ENCODE measurements at regions not wholly inside any gene's neighbourhood (a gene's known extent, or its start where the extent isn't known, plus 50 kb on each side); places are given as distances from the start of the nearest gene placed in this dataset.
A peak's percentile ranks its signal among the peaks of the same experiment; 100 is the strongest.

- TF ChIP-seq, protein P1, sequence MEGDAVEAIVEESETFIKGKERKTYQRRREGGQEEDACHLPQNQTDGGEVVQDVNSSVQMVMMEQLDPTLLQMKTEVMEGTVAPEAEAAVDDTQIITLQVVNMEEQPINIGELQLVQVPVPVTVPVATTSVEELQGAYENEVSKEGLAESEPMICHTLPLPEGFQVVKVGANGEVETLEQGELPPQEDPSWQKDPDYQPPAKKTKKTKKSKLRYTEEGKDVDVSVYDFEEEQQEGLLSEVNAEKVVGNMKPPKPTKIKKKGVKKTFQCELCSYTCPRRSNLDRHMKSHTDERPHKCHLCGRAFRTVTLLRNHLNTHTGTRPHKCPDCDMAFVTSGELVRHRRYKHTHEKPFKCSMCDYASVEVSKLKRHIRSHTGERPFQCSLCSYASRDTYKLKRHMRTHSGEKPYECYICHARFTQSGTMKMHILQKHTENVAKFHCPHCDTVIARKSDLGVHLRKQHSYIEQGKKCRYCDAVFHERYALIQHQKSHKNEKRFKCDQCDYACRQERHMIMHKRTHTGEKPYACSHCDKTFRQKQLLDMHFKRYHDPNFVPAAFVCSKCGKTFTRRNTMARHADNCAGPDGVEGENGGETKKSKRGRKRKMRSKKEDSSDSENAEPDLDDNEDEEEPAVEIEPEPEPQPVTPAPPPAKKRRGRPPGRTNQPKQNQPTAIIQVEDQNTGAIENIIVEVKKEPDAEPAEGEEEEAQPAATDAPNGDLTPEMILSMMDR (IDR thresholded peaks at IDR 0.05; ENCODE audit: control extremely low read depth, extremely low read depth) = no peak
- Histone ChIP-seq H3K4me3 (no peak overlapping the region), H3K4me1 (ENCODE audit: control insufficient read depth in 5 of 5, insufficient read depth in 5 of 5, low read length in 5 of 5) (peaks cover 0 to 4% (median 0%) of the 10 kb centered on the region in 5 donors), H3K27ac (ENCODE audit: low read depth in 1 of 2, low read length in 1 of 2) (peak overlapping the region in 1 of 2 donors; percentile 12), H3K9ac (ENCODE audit: insufficient read depth in 1 of 2, low read length in 2 of 2) (no peak overlapping the region), H3K9me3 (ENCODE audit: control insufficient read depth in 4 of 4, insufficient read depth in 3 of 4, low read length in 3 of 4) (peaks cover 0 to 4% (median 3%) of the 10 kb centered on the region in 4 donors), H3K27me3 (ENCODE audit: control insufficient read depth in 3 of 3, insufficient read depth in 3 of 3, low read length in 2 of 3) (peaks cover 0 to 3% (median 0%) of the 10 kb centered on the region in 3 donors), H3K36me3 (ENCODE audit: control insufficient read depth in 4 of 4, insufficient read depth in 4 of 4, low read length in 4 of 4) (no peaks in the 10 kb centered on the region)
- 82 to 87% methylated on average over 14 of the region's 14 CpGs for WGBS, 2 donors
- DNase-seq (no peak), ATAC-seq (ENCODE audit: insufficient read depth, low FRiP score) (peak; percentile 53)
These were observed 181.0 kb downstream of the PTPRU start for GRCh38 chr1:29417147-29417858.

DNA sequence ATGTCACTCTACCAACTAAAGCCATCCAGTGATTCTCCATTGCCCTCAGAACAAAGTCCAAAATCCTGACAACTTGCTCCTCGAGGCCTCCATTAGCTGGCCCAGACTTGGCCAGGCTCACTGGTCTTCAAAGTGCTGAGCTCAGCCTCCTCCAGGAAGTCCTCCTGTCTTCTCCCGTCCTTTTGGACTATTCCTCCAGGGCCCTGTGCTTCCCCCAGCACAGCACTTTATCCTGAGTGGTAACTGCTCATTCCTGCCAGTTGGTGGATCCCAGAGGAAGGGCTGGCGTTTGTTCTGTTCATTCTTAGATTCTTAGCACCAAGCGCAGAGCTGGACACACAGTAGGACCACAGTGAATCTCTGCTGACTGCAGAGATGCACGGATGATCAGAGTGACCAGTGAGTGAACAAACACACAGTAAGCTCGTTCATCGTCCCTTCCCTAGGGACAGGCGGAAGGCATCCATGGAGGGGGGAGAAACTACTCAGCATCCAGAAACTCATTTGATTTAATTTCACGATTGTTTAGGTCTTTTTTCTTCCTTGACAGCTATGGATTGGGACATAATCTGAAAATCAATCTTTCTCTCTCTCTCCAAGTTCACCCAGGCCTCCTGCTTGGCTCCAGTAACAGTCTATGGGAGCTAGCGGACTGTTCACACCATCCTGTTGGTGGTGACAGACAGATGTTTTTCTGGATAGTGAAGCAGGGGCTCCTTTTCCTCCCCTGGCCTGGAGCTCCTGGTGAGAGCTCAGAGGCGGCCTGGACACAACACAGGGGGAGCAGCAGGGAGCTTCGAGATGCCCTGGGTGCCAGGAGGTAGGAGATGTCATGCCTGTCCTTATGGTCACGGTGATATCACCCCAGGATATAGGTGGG, 180.2 kb downstream of the PTPRU start:
- Histone ChIP-seq H3K27me3 (ENCODE audit: control insufficient read depth in 3 of 3, insufficient read depth in 3 of 3, low read length in 2 of 3) (peaks cover 0 to 3% (median 0%) of the 10 kb centered on the region in 3 donors), H3K4me3 (no peak overlapping the region), H3K9me3 (ENCODE audit: control insufficient read depth in 4 of 4, insufficient read depth in 3 of 4, low read length in 3 of 4) (peaks cover 0 to 4% (median 3%) of the 10 kb centered on the region in 4 donors), H3K4me1 (ENCODE audit: control insufficient read depth in 5 of 5, insufficient read depth in 5 of 5, low read length in 5 of 5) (peaks cover 0 to 4% (median 0%) of the 10 kb centered on the region in 5 donors), H3K9ac (ENCODE audit: insufficient read depth in 1 of 2, low read length in 2 of 2) (no peak overlapping the region), H3K36me3 (ENCODE audit: control insufficient read depth in 4 of 4, insufficient read depth in 4 of 4, low read length in 4 of 4) (no peaks in the 10 kb centered on the region), H3K27ac (ENCODE audit: low read depth in 1 of 2, low read length in 1 of 2) (peak overlapping the region in 1 of 2 donors; percentile 12)
- no peak for DNase-seq
- TF ChIP-seq, protein P1 (IDR thresholded peaks at IDR 0.05; ENCODE audit: control extremely low read depth, extremely low read depth) = no peak
- 48 to 61% methylated on average over 13 of the region's 13 CpGs for WGBS, 2 donors
- no peak for ATAC-seq (ENCODE audit: insufficient read depth, low FRiP score)

DNA sequence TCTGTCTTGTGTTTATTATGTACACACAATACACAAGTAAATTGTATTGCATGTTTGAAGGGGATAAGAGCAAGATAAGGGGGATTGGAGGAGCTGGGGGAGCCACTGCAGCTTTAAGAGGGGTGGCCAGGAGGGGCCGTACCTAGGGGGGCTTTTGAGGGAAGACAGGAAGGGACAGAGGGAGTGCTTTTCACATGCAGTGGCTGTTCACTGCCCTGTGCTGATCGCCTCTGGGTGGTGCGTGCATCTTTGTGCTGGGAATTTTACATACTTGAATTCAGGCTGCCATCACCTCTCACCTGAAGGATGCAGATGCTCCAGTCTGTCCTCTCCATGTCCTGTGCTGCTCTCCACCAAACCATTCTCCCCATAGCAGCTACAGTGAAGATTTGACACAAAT, 179.5 kb downstream of the PTPRU start:
- no peak overlapping the region for H3K27ac ChIP-seq (ENCODE audit: low read depth in 1 of 2, low read length in 1 of 2)
- WGBS, 2 donors = 33 to 45% methylated on average over 3 of the region's 3 CpGs

More for the DNA sequence above, 179.5 kb downstream of the PTPRU start:
- Histone ChIP-seq H3K36me3 (ENCODE audit: control insufficient read depth in 4 of 4, insufficient read depth in 4 of 4, low read length in 4 of 4) (no peaks in the 10 kb centered on the region), H3K9me3 (ENCODE audit: control insufficient read depth in 4 of 4, insufficient read depth in 3 of 4, low read length in 3 of 4) (peaks cover 0 to 3% (median 2%) of the 10 kb centered on the region in 4 donors), H3K4me1 (ENCODE audit: control insufficient read depth in 5 of 5, insufficient read depth in 5 of 5, low read length in 5 of 5) (peaks cover 0 to 4% (median 0%) of the 10 kb centered on the region in 5 donors), H3K4me3 (no peak overlapping the region), H3K27me3 (ENCODE audit: control insufficient read depth in 3 of 3, insufficient read depth in 3 of 3, low read length in 2 of 3) (peaks cover 0 to 3% (median 0%) of the 10 kb centered on the region in 3 donors), H3K9ac (ENCODE audit: insufficient read depth in 1 of 2, low read length in 2 of 2) (no peak overlapping the region)
- DNase-seq = no peak
- ATAC-seq (ENCODE audit: insufficient read depth, low FRiP score) = no peak
- TF ChIP-seq, protein P1 (IDR thresholded peaks at IDR 0.05; ENCODE audit: control extremely low read depth, extremely low read depth) = no peak
